ENCODE measurements at regions not wholly inside any gene's neighbourhood (a gene's known extent, or its start where the extent isn't known, plus 50 kb on each side); places are given as distances from the start of the nearest gene placed in this dataset.

GRCh38 chr5:91840412-91840811, 457.3 kb upstream of the ARRDC3 start:
- H3K4me1 ChIP-seq: no peaks in the 10 kb centered on the region
- no peaks in the 10 kb centered on the region for H3K27me3 ChIP-seq
- no peak overlapping the region for H3K27ac ChIP-seq
- ATAC-seq (no peak), DNase-seq (no peak)
- intact Hi-C loops (cut with DNase I): no loop called here
- no peak for TF ChIP-seq POLR2A (IDR thresholded peaks at IDR 0.05)
- TF ChIP-seq CTCF (IDR thresholded peaks at IDR 0.05): no peak
- WGBS (ENCODE audit: insufficient coverage, low coverage, low lambda C conversion rate, missing lambda C conversion rate): 43% methylated on average over 4 of the region's 4 CpGs
- H3K4me3 ChIP-seq: no peak overlapping the region
- H3K9me3 ChIP-seq: no peaks in the 10 kb centered on the region
- no peaks in the 10 kb centered on the region for H3K36me3 ChIP-seq

GRCh38 chr5:91839721-91840120, 456.6 kb upstream of the ARRDC3 start:
- Histone ChIP-seq H3K27ac (no peak overlapping the region), H3K4me3 (no peak overlapping the region), H3K27me3 (no peaks in the 10 kb centered on the region), H3K9me3 (no peaks in the 10 kb centered on the region), H3K36me3 (no peaks in the 10 kb centered on the region), H3K4me1 (no peaks in the 10 kb centered on the region)
- DNase-seq (no peak), ATAC-seq (no peak)
- WGBS (ENCODE audit: insufficient coverage, low coverage, low lambda C conversion rate, missing lambda C conversion rate): 49% methylated on average over 4 of the region's 4 CpGs
- no peak for TF ChIP-seq CTCF (IDR thresholded peaks at IDR 0.05)
- no peak for TF ChIP-seq POLR2A (IDR thresholded peaks at IDR 0.05)
- intact Hi-C loops (cut with DNase I): no loop called here

- no peak overlapping the region for H3K4me3 ChIP-seq
- no peaks in the 10 kb centered on the region for H3K27me3 ChIP-seq
- no peaks in the 10 kb centered on the region for H3K36me3 ChIP-seq
- 33% methylated on average over 2 of the region's 2 CpGs for WGBS (ENCODE audit: insufficient coverage, low coverage, low lambda C conversion rate, missing lambda C conversion rate)
- DNase-seq (no peak), ATAC-seq (no peak)
- no peaks in the 10 kb centered on the region for H3K4me1 ChIP-seq
- no peaks in the 10 kb centered on the region for H3K9me3 ChIP-seq
- TF ChIP-seq CTCF (IDR thresholded peaks at IDR 0.05) (no peak), POLR2A (IDR thresholded peaks at IDR 0.05) (no peak)
- H3K27ac ChIP-seq: no peak overlapping the region
- intact Hi-C loops (cut with DNase I): no loop called here
Measured at GRCh38 chr5:91839233-91839632, 456.1 kb upstream of the ARRDC3 start.

DNA sequence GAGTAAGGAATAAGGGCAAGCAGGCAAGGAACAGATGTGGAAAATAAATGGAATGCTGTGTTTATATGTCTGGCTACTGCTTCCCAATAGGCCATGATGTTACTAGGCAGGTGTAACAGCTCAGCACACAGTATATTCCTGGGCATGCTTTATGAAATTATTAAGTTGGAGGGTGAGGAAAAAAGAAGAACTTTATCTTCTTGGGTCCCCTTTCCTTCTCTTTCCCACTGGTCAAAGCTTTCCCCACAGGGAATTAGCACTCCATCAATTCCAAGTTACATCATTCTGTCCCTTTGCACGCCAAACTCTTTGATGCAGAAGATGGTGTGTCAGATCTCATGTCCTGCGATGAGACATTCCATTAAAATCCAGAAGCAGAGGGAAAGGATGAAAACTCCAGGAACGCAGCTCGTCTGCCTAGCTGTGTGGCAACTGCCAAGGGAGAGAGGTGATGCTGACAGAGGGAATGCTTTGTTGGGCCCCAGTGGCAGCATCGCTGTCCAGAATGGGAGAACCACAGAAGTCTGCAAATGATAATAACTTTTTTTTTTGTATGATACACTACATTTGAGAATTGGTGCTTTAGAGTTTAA, 447.3 kb upstream of the ARRDC3 start:
- no peaks in the 10 kb centered on the region for H3K4me1 ChIP-seq
- no peak overlapping the region for H3K27ac ChIP-seq
- intact Hi-C loops (cut with DNase I): no loop called here
- no peak for ATAC-seq
- H3K4me3 ChIP-seq: no peak overlapping the region
- no peak for DNase-seq
- no peaks in the 10 kb centered on the region for H3K27me3 ChIP-seq
- WGBS (ENCODE audit: insufficient coverage, low coverage, low lambda C conversion rate, missing lambda C conversion rate): 61% methylated on average over 5 of the region's 5 CpGs
- no peaks in the 10 kb centered on the region for H3K9me3 ChIP-seq
- TF ChIP-seq POLR2A (IDR thresholded peaks at IDR 0.05): no peak
- TF ChIP-seq CTCF (IDR thresholded peaks at IDR 0.05): no peak
- no peaks in the 10 kb centered on the region for H3K36me3 ChIP-seq

GRCh38 chr5:91825618-91826017, 442.5 kb upstream of the ARRDC3 start:
- intact Hi-C loops (cut with DNase I): no loop called here
- H3K27me3 ChIP-seq: no peaks in the 10 kb centered on the region
- TF ChIP-seq POLR2A (IDR thresholded peaks at IDR 0.05) (no peak), CTCF (IDR thresholded peaks at IDR 0.05) (no peak)
- no peaks in the 10 kb centered on the region for H3K36me3 ChIP-seq
- DNase-seq: no peak
- no peaks in the 10 kb centered on the region for H3K9me3 ChIP-seq
- no peak overlapping the region for H3K4me3 ChIP-seq
- H3K4me1 ChIP-seq: no peaks in the 10 kb centered on the region
- no peak for ATAC-seq
- 46% methylated on average over 4 of the region's 4 CpGs for WGBS (ENCODE audit: insufficient coverage, low coverage, low lambda C conversion rate, missing lambda C conversion rate)
- no peak overlapping the region for H3K27ac ChIP-seq
